NCI-H82 (cell line): ENCODE measurements at regions not wholly inside any gene's neighbourhood (a gene's known extent, or its start where the extent isn't known, plus 50 kb on each side); places are given as distances from the start of the nearest gene placed in this dataset.
A peak's percentile ranks its signal among the peaks of the same experiment; 100 is the strongest.

Source experiments
- DNase-seq: peaks from one replicate; lab custom pipeline; 2025; lab: John Stamatoyannopoulos, UW

DNA sequence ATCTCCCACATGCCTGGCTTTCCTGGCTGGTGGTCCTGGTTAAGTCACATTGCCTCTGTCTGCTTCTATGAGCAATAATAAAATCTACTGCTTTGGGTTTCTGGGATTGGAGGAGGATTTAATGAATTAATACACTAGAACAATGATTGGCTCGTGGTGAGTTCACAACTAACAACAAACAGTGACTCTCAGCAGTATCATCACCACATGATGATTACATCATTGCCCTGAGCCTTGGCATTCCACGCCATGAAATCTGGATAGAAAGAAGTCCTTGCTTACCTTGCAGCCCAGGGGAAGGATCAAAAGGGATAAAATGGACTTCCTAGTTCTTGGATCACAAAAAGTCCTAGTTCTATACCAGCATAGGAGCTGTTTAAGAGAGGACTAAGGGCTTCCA, 1069.0 kb downstream of the VRK1 start:
- DNase-seq, result no peak

DNA sequence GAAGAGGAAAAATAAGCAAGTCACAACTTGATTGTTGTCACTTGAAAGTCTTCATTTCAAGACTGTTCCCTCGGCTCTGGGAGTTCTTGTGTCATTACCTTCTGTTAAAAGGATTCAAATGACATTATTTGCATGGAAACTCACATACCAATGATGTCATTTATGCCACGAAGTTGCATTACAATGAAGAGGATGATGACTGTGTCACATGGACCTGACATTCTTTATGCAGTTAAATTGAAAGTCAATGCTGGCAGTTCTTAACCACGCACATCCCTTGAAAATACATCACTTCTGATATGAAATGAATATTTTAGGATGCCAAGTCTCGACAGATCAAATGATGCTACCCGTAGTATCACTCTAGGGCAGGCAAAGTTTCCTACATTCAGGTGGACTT, 1069.5 kb downstream of the VRK1 start:
- DNase-seq, result no peak

DNA sequence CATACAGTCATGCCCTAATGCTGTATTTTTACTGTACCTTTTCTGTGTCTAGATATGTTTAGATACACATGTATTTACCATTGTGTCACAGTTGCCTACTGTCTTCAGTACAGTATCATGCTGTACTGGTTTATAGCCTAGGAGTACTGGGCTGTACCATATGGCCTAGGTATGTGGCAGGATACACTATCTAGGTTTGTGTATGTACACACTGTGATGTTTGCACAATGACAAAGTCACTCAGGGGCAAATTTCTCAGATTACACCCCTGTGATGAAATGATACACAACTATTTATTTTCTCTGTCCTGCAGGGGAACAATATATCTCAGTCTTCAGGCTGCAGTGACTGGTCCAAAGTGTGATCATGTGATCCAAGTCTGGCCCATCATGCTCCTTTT, 1076.1 kb downstream of the VRK1 start:
- no peak for DNase-seq

DNA sequence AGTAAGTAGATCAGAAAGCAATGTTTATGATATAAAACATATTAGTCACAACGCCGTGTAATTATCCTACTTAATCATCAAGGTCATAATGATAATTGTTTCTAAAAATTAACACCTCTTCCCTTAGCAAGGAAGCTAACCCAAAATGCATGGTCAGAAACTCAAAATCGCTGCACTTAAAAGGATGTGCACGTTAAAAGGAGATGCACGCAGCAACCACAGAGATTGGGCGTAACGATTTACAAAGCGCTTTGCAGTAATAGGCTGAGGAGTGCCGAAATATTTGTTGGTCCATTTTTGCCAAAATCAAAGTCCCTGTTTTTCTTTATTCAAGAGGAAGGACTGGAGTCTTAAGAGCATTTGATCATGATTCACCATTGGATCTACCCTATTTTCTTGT, 1077.2 kb downstream of the VRK1 start:
- DNase-seq, result no peak

DNA sequence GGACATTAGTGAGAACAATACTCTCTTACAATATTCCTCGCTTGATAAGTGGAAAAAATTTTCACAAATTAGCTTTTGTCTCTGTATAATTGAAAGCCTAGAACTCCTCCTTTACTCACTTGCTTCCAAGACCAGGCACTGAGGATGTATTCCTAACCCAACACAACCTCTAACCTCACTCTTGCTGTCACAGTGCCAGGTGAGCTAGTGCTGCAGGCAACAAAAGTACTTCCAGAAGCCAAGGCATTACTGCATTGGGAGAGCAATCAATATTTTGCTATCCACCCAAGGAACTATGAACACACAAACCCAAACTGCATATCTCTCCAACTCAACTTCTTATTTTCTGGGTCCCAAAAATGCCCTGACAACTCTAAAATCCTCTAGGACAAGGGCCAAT, 1081.0 kb downstream of the VRK1 start:
- DNase-seq, result no peak

DNA sequence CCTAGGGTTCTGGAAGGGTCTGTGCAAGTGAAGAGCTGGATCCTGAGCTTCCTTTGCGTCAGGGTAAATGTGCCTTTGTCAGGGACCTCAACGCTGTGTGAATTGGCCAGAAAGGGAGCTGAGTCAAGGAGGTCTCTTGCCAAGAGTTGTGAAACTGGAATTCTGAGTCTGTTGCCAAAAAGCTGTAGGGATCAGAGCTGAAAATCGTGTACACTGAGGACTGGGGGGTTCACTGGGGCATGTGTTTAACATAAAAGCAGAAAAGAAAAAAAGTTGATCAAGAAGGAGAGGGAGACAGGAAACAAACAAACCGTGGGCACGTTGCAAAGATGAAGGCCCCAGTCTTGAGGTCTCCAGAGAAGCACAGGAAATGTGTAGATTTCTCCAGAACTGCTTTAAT, 1081.5 kb downstream of the VRK1 start:
- no peak for DNase-seq

DNA sequence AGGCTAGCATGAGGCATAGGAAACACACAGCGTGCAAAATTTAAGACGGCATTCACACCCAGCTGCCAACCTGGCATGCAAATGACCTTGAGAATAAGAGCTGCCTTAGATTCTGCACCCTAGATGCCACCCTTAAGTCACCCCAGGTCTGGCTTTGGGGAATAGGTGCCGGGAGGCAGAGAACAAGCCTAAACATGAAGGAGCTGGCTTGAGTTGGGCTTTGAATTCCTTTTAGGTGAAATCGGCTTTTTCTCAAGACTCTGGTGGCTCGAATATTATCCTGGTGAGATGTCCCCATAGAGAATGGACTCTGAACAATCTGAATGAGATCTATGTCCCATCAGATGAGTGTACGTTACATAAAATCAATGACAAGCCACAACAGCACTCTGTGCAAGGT, 1090.5 kb downstream of the VRK1 start:
- no peak for DNase-seq

DNA sequence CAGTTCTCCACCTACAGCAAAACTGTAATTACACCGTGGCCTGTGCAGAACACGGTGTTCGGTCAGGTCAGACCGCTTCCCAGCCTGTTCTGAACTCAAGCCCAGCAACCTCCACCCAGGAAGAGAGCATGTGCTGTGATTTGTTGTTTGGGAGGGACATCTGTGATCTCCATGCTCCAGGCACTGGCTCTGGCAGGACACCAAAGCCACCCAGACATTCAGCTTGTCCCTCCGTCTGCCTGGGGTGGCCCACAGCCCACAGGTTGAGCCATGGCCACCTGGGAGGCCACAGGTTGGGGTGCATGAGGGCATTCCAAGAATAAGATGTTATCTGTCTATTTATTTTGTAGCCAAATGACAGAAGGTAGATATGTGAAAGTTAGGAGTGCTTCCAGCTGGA, 1091.1 kb downstream of the VRK1 start:
- DNase-seq, result no peak

DNA sequence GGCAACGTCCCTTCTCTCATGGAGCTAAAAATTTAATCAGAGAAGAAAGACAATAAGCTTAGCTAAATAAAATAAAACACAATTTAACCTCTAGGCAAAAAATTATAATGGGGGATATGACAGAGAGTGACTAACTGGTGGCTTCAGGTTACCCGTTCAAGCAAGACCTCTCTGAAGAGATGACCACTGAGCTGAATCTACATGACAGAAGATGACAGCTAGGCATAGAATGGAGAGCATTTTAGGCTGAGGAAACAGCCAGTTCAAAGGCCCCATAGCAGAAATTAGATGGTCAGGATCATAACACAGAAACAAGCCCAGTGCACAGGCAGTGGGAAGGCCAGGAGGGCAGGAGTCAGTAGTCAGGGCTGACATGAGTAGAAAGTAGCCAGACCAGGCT, 1094.3 kb downstream of the VRK1 start:
- DNase-seq, result no peak

DNA sequence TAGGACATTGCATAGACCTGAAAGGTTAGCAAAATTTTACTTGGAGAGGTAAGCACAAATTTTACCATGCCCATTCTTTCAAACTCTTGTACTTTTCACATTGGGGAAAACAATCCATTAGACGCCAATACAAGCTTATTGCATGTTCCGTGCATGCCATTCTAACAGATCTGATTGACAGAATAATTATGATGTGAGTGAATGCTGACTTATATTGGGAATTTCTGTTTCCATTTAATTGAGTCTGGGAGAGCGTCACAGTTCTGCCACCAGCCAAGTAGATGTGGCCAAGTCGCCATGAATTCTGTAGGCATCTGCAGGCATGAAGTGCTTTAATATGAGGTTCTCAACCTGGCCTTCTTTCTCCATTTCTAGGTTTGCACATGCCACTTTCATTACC, 1097.4 kb downstream of the VRK1 start:
- no peak for DNase-seq

DNA sequence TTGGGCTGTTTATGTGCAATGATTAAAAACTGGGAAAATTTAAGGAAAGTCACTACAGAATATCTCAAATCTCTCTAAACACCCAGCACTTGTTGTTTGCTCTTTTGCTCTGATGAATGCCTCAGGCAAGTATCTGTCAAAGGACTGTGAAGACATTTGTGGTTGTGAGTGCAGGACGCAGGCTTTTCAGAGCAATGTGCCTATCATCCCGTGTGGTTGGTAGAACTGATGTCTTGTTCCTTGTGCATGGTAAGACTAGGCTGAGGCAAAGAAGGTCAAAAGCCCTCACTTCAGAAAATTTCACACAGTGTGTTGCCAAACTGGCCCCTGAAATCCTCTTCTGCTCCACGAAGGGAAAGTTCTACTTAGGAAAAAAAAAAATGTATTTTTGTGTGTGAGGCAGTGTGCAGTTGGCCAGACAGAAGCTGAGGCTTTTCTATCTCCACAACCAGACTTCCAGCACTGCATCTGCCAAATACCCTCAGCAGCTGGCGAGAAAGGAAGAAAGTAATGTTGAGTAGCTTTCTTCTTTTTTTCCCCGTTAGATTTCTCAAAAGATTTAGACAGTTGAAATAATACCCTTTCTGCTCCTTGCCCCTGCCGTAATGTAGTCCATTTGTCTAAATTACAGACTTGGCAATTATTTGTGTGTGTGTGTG, 1103.1 kb downstream of the VRK1 start:
- DNase-seq, result no peak

DNA sequence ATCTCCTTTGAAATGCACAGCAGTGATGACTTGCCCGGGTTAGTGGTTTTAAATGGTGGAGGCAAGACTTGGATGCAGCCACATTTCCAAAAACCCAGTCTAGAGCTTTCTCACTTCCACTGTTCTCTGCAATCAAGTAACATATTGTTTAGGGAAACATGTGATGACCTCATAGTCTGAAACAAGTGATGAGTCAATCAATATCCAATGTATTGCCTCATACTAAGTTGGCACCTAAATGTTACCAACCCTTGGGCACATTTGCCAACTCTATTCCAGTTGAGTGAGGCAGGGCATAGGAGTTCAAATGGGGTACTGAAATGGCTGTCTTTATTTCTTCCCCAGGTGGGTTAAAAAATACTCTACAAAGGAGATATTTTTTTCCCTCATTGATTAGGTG, 1105.4 kb downstream of the VRK1 start:
- no peak for DNase-seq

DNA sequence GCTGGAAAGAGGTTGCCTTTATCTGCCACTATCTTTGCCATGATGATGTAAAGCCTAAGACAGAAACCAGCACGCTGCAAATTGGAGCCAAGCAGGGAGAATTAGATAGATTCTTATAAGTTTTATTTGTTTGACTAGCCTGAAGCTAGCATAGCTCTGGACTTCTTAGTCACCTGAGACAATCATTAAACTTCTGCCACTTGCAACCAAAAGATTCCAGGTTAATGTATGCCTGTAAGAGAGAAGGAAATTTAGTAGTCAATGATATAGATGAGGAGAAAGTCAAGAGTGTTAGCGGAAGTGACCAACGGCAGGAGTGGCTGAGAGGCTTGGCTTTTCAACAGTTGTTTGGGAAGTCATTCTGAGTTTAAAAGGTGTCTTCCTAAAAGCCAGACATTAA, 1106.6 kb downstream of the VRK1 start:
- DNase-seq, result no peak

DNA sequence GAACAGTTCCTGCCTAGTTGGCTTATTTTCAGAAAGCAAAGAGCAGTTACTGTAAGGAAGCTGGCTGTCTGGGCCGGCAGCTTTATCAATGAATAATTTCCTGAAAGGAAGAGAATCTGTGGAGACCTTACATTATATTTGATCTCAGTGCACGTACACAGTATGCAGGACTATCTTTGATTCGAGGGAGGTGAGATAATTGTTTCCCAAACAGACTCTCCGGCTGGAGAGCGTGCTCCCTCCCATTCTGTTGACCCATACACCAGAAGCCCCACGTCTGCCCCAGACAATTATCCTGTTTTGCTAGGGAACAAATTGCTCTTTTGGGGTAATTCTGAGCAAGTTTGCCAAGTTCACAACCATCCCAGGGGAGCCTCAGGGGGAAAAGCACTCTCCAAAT, 1115.0 kb downstream of the VRK1 start:
- DNase-seq, result no peak

DNA sequence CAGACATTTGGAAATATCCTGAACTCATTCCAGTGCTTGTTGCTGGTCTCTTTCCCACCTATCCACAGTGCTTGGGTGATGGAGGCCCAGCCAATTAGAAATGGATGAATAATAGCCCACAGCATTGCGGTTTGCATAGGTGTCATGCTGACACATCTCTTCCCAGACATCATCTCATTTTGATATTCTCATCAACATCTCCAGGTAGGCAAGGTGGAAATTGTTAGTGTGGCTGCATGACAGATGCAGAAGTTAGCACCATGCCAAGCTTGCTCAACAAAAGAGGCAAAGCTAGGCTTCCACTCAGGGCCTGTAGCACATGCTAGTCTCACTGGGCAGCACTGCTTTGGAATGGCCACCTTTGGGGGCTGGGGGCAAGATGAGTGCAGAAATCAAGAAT, 1118.9 kb downstream of the VRK1 start:
- no peak for DNase-seq

DNA sequence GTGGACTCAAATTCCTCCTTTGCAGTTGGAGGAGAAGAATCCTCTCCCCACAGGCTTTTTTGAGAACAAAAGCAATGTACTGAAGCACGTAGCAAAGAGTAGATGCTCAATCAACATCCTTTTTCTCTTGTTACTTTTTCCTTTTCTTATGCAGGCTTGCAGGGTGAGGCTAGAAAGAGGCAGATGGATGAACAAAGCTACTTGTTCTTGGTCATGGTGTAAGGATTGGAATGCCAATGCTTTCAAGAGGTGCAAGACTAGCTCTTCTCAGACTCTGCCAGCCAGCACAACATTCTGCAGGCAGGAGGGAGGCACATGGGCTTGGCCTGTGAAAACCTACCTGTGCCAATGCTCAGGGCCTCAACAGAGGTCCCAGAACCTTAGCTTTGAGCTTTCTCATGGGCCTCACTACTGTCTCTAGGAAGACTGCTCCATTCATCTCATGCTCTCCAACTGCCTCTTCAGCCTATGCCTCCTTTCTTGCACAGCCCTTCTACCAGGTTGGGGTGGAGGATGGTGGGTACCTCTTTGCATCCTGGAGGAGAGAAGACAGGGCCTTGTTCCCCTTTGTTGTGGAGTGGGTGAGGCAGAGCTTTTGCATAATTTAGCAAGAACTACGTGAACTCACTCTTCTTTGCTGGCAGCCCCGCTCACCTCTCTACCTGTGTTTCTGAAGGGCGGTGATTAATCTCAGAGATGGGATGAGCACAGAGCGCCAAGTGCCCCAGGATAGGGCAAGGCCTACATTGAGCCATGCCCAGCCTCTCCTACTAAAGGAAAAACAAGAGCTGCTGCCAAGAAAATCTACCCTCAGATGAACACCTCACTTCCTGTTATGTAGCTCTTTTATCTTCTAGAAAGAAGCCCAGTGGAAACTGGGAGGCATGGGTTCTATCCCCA, 1119.7 kb downstream of the VRK1 start:
- no peak for DNase-seq

DNA sequence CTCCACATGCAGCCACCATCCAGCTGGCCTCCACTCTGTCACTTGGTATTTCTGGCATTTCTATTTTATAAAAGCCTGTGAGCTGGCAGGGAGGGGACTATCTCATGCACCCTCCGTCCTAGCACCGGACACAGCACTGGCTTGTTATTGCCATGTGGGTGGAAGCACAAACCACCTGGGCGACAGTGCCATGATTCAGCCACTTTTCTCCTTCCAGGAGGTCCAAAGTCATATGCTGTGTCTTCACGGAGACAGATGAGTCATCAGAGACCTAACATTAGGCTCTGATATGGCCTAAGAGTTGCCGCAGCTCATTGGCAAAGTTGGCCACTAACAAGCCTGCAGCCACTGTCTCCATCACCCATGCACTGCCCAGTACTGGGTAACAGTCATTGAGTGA, 1123.0 kb downstream of the VRK1 start:
- no peak for DNase-seq

DNA sequence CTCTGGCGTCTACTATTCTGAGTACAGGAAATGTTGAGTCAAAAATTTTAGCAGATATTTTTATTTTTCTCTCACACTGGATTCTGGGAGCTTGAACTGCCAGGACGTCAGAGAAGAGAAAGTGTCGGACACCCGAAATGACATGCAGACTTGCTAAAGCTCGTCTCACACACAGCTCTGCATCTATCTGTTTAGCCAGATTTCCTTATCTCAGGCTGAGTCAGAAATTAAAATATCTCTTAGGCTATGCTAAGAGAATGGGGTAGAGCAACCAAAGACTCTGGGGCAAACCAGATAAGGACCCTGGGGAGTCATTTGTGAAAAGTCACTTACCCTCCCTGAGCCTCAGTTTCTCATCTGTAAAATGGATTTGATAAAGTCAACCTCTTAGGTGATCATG, 1124.1 kb downstream of the VRK1 start:
- DNase-seq, result no peak

DNA sequence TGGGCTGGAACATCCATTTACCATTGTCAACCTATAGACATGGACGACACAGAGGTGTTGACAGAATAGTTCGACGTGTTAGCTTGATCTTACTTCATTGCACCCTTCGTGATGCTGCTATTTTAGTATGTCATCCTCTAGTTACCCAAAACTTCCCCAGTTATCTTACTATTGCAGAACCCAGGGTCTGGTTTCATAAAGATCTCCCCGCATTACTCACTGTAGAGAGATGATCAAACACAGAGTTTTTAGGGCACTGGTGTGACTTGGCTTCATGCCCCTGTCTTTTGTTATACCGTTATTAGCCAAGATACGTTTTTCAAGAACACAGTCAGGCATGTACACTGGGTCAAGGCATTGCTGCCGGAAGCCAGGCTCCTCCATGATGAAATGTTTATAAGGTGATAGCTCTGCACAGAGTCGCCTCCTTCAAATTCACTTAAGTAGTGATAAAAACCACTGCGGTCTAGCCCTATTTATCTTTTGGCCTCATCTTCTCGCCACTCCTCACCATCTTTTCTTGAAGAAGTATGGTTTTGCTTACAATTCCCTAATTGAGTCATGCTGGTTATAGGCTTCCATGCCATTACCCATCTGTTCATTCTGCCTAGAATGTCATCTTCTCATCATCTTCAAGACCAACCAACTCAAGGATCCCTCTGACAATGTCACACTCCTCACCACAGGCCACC, 1127.9 kb downstream of the VRK1 start:
- no peak for DNase-seq

DNA sequence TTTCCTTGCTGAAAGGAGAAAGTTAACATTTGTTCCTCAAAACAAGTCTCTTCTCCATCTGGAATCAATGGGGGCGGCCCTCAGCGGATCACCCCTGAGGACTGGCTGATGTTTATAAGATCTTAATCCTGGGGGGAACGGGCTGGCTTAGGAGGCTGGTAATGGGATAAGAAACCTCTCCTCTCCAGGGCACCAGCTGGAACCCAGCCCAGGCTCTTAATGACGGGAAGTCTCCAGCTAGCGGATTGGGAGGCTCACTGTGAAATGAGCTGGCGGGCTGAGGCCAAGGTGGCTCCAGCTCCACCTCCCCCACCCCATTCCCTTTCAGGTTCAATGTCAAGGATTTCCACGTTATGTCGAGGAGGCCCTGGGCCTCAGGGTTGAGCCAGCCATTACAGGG, 1133.0 kb downstream of the VRK1 start:
- DNase-seq, result peak; percentile 99

DNA sequence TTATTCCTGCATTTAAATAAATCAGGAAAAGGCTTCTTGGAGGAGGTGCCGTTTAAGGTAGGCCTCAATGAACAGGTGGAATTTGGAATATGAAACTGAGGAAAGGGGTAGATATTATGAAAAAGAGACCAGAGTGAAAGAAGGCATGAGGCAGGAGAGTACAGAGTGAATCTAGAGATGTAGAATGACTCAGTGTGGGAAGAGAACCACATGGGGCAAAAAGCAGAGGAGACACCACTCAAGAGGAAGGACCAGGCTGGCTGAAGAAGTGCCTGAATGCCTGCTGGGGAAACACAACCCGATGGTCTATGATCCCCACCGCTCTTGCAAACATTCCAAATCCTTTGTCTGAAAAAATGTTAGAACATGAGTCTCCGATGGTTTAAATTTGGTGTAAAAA, 1134.1 kb downstream of the VRK1 start:
- no peak for DNase-seq

DNA sequence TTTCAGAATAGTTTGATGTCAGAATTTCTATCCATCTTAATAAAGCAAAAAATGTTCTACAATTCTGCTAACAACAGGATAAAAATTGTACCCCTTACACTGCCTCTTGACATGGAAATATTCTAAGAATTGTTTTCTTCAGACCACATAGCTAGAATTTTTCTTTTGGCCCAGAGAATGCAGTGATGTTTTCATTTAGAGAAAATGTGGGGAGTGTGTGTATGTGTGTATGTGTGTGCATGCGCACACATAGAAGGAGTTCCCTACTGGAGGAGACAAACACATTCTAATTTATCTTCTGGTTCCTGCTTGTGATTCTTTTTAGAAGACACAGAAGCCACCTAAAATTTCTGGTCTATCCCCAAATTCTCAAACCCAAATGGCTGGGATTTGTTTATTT, 1145.7 kb downstream of the VRK1 start:
- DNase-seq, result no peak

DNA sequence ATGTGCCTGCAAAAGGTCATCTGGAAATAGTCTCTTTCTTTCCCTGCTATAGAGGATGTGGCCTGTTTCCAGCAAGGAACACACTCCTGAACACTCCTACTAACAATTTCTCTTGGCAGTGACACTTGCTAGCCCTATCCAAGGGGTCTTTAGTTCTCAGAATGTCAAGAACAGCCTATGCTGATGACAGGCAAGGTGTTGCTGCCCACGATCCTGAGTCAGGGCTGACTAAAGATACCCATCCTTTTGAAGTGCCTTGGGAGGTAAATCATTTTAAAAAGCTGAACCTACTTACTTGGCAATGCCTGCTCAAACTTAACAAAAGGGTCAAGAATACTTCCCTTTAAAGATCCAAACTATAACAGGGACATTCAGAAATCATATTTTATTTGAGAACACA, 1146.4 kb downstream of the VRK1 start:
- DNase-seq, result no peak
